ENCODE measurements at regions not wholly inside any gene's neighbourhood (a gene's known extent, or its start where the extent isn't known, plus 50 kb on each side); places are given as distances from the start of the nearest gene placed in this dataset.

DNA sequence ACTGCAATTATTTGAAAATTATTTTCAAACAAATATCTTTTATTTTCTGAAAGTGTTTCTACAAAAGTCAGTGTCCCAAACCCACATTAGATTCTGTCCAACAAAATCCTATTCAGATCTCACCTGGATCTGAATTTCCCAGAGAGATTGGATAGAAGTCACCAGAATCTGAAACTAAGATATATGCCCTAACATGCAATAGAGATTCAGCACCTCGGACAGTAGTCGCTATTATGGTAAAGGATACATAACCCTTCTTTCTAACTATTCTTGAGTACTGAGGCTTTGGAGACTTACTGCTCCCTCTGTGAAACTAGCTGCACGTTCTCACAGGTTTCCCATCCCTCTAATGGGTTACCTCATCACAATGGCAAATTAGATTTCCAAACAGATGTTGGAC is 151.4 kb downstream of the ID4 start:
- TF ChIP-seq, protein P1, sequence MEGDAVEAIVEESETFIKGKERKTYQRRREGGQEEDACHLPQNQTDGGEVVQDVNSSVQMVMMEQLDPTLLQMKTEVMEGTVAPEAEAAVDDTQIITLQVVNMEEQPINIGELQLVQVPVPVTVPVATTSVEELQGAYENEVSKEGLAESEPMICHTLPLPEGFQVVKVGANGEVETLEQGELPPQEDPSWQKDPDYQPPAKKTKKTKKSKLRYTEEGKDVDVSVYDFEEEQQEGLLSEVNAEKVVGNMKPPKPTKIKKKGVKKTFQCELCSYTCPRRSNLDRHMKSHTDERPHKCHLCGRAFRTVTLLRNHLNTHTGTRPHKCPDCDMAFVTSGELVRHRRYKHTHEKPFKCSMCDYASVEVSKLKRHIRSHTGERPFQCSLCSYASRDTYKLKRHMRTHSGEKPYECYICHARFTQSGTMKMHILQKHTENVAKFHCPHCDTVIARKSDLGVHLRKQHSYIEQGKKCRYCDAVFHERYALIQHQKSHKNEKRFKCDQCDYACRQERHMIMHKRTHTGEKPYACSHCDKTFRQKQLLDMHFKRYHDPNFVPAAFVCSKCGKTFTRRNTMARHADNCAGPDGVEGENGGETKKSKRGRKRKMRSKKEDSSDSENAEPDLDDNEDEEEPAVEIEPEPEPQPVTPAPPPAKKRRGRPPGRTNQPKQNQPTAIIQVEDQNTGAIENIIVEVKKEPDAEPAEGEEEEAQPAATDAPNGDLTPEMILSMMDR (IDR thresholded peaks at IDR 0.05) = no peak
- TF ChIP-seq POLR2A (IDR thresholded peaks at IDR 0.05) = no peak

Data from esophagus squamous epithelium (tissue), 4 donors.